Gastroesophageal sphincter (tissue), 3 donors: ENCODE measurements at regions not wholly inside any gene's neighbourhood (a gene's known extent, or its start where the extent isn't known, plus 50 kb on each side); places are given as distances from the start of the nearest gene placed in this dataset.

Experiments used
- EP300 ChIP-seq: sonication (generic); formaldehyde crosslinking; IDR thresholded peaks from one replicate; pipeline ENCODE4 v1.6.1; 2017; ENCODE audit warnings: antibody characterized with exemption, mild to moderate bottlenecking
- TF ChIP-seq, protein P1 (sequence below), 4 experiments: fragments of 200-600 bp in 2 of 4; fragments of 450-650 bp in 2 of 4; sonication (generic) in 1 of 4; IDR thresholded peaks; one replicate each; pipeline ENCODE4 v1.5.1; 2017 to 2019; ENCODE audit warnings: antibody characterized with exemption in 4 of 4, mild to moderate bottlenecking in 2 of 4, moderate library complexity in 2 of 4

DNA sequence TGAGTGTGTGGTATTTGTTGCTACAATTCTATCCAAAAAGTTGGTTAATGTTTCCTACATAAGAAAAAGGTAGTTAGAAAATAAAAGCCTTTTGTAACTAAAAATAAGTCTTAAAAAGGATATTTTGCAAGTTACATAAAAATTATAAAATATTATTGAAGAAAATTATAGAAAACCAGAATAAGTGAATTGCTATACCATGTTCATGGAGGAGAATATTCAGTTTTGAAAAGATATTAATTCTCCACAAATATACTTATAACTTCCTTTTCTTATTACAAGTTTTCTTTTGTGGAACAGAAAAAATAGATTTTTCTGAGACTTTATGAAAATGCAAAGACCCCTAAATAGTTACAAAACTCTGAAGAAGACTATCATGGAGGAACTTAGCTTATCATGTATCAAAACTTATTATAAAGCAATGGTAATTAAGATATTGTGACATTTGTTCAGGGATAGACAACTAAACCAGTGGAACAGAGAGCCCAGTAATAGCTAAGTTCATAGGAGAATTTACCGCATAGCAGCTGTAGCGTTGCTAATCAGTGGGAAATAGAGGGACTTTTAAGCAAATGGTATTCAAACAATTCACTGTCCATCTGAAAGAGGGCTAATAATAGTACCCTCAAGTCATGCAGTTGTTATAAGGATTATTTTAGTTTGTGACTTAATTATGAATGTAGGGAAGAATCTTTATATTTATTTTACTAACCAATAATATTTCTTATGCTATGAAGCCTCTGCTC, 515.2 kb upstream of the ZNF608 start:
- no peak for TF ChIP-seq EP300
- TF ChIP-seq, protein P1, sequence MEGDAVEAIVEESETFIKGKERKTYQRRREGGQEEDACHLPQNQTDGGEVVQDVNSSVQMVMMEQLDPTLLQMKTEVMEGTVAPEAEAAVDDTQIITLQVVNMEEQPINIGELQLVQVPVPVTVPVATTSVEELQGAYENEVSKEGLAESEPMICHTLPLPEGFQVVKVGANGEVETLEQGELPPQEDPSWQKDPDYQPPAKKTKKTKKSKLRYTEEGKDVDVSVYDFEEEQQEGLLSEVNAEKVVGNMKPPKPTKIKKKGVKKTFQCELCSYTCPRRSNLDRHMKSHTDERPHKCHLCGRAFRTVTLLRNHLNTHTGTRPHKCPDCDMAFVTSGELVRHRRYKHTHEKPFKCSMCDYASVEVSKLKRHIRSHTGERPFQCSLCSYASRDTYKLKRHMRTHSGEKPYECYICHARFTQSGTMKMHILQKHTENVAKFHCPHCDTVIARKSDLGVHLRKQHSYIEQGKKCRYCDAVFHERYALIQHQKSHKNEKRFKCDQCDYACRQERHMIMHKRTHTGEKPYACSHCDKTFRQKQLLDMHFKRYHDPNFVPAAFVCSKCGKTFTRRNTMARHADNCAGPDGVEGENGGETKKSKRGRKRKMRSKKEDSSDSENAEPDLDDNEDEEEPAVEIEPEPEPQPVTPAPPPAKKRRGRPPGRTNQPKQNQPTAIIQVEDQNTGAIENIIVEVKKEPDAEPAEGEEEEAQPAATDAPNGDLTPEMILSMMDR (IDR thresholded peaks at IDR 0.05) = no peak
